GM21447 (cell line): ENCODE measurements at regions not wholly inside any gene's neighbourhood (a gene's known extent, or its start where the extent isn't known, plus 50 kb on each side); places are given as distances from the start of the nearest gene placed in this dataset.
A peak's percentile ranks its signal among the peaks of the same experiment; 100 is the strongest.

Experiments used
- ATAC-seq: cut with Tn5 transposase; IDR thresholded peaks from one replicate; pipeline ENCODE4 v1.9.1; 2021; ENCODE audit not compliant: unreplicated experiment

DNA sequence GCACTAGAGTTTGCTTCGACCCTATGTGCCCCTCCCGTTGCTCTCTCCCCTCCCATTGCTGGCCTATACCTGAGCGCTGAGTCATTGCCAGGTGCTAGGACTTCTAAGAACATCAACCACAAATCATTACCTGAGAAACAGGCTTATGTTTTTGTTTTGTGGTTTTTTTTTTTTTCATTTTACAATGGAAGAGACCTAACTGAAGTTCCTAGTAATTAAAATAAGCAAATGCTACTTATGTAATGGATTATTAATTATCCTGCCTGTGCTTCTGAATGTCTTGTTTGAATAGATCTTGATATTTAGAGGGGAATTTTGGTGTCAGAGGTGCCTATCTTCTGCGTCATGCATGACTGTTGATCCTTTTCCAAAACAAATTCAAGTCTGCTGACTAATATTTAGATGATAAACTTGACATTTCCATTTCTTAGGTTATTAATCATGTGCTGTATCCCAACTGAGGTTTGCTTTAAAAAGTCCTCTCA lies 275.4 kb upstream of the CPEB2 start:
- no peak for ATAC-seq

DNA sequence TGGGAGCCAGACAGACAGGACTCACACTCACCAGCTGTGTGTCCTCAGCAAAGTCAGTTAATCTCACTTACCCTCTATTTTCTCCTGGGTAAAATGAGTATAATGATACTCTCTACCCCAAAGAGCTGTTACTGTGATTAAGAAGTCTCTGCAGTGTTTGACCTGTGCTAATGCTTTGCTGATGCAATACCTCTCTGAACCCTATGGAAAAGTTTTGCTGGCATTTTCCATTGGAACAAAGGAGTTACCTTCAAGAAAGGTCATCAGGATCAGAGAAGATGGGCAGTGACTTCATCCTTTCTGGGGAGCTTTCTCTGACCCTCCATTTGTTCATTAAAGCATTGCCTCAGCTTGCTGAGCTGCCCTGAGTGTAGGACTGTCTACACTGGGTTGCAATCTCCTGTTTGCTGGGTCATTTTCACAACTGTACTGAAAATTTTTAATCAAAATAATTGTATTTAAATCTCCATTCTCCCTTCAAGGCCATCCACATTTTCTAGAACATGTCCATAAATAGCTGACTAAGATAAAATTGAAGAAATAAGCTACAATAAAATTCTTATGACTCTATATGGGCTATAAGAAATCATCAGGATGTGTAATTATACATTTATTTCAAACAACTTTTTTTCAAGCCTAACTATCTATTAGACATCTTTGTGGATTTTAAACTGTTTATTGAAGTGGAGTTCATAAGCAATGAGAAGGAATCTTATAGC lies 272.8 kb upstream of the CPEB2 start:
- ATAC-seq: no peak

DNA sequence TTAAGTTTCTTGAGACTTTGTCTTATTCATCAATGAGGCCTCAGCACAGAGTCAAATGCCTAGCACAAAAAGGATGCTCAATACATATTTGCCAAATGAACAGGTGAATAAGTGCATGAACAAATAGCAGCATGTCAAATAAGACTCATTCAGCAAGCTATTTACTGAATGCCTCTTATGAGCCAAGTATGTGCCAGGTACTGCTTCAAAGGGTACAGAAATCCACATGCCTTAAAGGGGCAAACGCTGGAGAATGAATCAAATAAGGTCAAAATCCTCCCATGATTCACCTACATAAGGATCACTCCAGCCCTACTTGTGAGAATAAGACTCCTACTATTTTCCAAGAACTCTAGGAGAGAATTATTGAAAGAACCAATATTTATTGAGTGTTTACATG lies 260.2 kb upstream of the CPEB2 start:
- ATAC-seq: no peak

DNA sequence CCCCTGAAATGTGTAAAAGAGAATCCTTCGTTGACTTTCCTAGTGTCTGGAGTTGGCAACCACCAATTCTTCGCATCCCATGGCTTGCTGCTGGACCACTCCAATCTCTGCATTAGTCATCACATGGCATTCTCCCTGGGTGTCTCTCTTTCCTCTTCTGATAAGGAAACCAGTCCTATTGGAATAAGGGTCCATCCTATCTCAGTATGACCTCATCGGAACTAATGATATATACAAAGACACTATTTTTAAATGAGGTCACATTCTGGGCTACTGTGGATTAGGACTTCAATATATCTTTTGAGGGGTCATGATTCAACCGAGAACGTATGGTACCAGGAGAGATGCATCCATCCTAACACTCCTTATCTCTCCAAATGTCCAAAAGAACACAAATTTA lies 259.1 kb upstream of the CPEB2 start:
- no peak for ATAC-seq

DNA sequence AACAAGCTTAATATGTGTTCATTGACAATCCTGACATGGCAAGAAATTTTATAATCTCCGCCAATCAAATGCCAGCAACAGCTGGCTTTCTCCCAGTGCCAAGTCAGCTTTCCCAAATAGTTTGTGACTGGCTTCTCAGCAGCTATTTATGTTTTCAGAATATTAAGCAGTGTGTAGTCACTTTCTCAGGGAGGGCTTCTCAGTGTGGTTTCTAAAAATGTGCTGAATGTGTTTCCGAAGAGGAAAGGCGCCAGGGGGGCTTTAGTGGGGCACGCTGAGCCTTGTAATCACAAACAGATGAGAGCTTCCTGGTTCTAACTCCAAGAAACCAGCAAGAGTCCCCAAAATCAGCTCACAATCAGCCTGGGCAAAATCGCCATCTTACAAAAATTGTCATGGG lies 258.7 kb upstream of the CPEB2 start:
- ATAC-seq: no peak

DNA sequence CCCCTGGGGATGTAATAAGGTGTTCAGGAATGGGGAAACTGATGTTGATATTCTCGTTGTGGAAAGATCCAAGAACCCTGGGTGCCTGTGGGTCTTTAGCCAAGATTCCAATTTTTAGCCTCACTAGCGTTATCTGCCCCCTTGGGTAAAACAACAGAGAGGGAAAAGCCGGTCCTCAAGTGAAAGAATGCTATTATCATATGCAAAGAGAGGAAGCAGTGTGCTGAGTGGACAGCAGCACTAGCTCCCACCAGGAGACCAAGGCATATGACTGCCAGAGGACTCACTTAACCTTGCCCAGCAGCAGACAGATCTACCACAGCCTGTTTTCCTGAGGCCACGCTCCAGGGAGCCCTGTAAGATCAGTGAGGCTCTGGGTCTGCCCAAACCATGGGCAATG lies 257.9 kb upstream of the CPEB2 start:
- ATAC-seq: no peak

DNA sequence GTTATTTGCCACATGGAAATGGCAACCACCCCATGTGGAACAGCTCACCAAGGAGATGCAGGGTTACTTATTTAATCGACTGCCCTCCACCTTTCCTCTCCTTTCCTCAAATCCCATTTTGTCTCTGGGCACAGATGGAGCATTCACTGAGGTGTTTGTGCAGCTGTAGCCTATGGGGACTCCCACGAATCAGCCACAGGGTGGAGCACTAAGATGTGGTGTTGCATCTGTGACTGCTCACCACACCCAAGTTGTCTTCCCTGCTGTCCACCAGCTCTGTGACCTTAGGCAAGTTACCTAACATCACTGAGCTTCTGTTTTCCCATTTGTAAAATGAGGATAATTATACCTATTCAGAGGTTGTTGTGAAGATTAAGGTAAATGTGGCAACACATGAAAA lies 252.4 kb upstream of the CPEB2 start:
- ATAC-seq: no peak

DNA sequence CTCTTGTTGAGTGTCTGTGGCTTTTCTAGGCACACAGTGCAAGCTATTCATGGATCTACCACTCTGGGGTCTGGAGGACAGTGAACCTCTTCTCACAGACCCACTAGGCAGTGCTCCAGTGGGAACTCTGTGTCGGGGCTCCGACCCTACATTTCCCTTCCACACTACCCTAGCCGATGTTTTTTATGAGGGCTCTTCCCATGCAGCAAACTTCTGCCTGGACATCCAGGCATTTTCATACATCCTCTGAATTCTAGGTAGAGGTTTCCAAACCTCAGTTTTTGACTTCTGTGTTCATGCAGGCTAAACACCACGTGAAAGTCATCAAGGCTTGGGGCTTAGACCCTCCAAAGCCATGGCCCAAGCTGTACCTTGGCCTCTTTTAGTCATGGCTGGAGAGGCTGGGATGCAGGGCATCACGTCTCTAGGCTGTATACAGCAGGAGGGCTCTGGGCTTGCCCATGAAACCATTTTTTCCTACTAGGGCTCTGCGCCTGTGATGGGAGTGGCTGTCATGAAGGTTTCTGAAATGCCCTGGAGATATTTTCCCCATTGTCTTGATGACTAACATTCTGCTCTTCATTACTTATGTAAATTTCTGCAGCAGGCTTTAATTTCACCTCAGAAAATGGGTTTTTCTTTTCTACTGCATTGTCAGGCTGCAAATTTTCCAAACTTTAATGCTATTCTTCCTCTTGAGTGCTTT lies 249.8 kb upstream of the CPEB2 start:
- ATAC-seq: no peak

DNA sequence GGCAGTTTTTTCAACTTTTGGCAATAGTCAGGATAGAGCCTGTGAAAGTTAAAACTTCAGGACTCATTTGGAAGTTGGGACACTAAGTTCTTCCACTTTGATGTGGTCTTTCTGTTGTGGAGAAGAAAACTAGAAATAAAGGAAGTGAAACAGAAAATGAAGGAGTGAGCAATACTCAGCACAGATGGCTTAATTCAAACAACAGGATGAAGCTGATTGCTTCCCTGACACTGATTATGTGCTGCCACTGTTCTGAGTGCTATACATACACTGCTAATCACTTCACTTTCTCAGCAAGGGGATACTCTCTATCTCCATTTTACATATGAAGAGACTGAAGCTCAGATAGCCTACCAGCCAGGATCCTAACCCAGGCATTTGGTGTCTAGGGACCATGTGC lies 235.1 kb upstream of the CPEB2 start:
- no peak for ATAC-seq

DNA sequence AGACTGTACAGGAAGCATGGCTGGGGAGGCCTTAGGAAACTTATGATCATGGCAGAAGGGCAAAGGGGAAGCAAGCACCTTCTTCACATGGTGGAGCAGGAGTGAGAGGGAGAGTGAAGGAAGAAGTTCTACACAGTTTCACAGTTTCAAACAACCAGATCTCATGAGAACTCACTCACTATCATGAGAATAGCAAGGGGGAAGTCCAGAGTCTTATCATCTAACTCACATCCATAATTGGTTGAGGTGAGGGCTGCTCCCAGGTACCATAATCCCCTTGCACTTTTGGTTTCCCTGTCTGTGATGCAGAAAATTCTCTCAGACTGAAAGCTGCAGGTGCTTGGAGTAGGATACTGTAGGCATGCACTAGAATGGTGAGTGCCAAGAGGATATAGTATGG lies 233.8 kb upstream of the CPEB2 start:
- ATAC-seq: no peak

DNA sequence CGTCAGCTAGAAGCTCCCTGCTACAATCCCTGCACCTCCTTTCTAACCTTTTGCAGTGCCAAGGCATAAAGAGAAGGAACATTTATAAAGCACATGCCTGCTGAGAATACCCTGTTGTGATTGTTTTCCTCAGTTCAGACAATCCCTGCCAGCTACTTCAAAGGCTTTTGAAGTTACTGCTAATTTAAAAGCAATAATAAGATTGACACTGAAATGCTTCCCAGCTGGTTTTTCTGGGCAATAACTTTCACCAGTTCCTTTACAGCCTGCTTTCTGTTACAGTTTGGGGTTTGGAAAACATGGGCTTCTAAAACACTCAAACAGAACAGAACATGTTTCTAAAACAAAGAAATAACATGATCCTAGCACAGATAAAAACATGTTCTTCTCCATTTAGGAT lies 232.3 kb upstream of the CPEB2 start:
- no peak for ATAC-seq

DNA sequence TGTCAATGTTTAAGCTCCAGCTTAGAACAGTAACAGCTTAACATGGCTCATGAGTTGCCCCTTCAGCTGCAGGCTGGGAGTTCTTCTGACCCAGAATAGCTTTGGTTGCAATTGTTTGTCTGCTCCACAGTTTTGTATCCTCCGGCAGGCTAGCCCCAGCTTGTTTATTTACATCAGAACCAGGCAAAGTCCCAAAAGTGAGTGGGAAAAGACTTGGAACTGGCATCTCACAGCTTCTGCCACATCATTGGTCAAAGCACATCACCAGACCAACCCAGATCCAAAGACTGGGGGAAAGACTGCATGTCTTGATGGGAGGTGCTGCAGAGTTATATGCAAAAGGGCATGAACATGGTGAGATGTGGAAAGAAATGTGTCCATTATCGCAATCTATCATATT lies 231.2 kb upstream of the CPEB2 start:
- no peak for ATAC-seq

DNA sequence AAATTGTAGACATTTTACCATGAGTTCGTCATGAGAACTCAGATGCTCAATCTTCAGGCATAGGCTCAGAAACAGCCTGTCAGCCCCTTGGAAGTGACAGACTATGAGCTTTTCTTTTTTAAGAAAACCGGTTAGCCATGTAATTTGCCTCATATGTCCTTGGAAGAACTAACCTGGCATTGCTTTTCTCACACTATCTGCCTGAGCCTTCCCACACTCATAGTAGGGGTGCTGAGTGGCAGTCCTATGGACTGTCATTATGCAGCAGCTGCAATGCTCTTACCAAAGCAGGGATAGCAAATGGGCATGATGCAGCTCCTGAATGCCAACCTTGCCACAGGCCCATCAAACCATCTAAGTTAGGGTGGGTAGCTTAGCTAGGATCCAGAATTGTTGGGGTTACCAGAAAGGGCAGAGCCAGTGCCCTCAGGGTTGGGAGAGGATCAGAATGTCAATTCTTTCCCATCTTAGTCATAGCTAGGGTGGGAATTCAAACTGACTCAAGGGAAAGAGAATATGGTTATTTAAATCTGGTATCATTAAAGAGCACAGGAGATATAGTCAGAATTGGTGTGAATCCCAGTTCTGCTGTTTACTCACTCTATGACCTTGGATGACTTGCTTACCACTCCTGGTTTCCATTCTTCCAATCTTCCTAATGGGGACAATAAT lies 230.6 kb upstream of the CPEB2 start:
- ATAC-seq: no peak

DNA sequence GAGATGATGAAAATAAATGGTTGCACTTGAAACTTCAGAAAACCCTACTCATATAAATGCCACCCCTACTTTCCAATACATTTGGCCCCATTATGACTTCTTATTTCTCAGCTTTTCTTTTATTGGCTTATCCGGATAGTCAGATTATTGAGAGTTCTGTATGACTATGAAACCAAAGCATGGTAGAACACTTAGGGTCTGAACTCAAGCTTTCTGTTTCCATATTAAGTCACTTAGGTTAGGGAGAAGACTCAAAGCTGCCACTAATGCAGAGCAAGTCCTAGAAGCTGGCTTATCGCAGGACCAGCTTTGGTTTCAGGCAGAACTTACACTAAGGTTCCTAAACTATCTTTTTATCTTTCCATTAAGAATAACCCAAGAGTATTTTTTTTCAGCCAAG lies 229.9 kb upstream of the CPEB2 start:
- no peak for ATAC-seq

DNA sequence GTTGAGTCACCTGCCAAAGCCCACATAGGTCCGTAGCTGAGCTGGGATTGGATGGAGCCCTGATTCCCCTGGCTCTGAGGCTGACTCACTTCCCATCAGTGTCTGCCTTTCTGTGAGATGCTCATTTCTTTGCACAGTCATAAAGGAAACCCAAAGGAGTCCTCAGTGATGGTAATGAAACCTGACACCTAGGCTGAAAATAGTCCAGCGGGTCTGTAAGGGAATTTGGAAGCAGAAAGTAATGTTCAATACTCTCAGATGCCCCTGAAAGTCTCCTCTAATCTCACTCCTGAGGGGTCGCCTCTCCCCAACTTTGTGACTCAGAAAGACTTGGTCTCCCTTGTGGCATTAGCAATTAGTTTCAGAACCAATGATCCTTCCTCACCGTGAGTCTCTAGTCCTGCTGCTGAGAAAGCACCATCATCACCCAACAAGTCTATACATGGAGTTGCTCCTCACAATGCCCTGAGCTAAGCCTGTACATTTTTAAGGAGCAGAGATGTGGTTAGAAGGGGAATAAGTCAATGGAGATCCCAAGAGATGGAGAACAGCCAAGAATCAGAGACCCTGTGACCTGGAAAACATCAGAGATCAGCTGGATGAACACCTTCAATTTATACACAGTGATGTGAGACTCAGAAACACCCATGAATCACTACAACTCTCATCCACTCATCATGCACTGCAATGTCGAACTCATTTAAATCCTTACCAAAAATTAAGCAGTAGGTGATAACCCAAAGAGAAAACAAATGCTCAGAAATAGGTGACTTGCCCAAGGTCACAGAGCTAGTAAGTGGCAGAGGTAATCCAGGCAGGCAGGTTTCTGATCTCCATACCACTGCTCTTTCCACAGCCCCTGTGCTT lies 219.0 kb upstream of the CPEB2 start:
- ATAC-seq: peak; percentile 92

DNA sequence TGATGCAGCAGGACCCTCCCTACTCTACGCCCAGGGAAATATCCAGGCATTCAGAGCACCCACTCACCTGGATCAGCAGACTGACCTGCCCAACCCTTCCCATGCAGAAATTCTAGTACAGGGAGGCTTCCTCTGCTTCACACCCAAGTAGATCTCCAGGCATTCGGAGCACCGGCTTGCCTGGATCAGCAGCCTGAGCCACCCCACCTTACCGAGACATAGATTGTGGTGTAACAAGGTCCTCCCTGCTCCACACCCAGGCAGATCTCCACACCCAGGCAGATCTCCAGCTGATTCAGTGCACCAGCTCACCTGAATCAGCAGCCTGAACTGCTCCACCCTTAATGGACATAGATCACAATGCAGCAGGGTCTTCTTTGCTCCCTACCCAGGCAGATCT lies 215.1 kb upstream of the CPEB2 start:
- ATAC-seq: no peak

DNA sequence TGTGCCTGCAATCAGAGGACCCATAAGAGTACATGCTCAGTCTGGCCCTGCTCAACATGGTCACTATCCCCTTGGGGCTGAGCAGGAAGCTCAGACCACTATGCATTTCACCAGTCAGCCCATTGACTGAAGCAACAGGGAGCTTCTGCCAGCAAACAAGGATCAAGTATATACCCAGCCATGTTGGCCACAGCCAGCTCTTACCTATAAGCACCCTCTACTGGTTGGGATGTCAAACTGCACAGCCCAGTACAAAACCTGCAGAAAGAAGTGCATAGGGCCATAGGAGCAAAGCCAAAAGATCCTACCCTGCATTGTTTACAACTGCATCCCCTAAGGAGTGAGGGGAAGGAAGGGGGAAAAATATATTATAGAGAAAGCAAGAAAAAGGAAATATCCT lies 214.4 kb upstream of the CPEB2 start:
- ATAC-seq: no peak

DNA sequence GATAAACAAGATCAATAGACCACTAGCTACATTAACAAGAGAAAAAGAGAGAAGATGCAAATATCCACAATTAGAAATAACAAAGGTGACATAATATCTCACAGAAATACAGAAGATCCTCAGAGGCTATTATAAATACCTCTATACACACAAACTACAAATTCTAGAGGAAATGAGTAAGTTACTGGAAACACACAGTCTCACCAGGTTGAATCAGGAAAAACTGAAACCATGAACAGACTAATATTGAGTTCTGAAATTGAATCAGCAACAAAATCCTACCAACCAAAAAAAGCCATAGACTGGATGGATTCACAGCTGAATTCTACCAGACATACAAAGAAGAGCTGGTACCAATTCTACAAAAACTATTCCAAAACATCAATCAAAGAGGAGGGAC lies 211.8 kb upstream of the CPEB2 start:
- no peak for ATAC-seq

DNA sequence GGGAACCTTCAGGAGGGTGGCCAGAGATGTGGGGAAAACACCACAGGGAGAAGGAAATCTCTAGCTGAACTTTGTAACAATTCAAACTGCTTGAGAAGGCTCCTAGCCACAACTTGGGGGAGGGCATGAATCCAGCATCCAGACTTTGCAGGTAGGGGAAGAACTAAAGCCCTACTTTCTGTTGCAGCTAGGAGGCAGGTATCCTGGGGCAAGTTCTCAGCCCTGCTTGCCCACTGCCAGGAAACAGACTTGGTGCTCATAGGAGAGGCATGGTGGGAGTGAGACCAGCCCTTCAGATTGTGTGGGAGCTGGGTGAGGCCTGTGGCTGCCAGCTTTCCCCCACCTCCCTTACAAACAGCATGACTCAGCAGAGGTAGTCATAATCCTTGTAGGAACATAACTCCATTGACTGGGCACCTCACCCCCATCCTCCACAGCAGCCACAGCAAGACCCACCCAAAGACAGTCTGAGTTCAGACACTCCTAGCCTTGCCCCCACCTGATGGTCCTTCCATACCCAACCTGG lies 209.5 kb upstream of the CPEB2 start:
- ATAC-seq: no peak

DNA sequence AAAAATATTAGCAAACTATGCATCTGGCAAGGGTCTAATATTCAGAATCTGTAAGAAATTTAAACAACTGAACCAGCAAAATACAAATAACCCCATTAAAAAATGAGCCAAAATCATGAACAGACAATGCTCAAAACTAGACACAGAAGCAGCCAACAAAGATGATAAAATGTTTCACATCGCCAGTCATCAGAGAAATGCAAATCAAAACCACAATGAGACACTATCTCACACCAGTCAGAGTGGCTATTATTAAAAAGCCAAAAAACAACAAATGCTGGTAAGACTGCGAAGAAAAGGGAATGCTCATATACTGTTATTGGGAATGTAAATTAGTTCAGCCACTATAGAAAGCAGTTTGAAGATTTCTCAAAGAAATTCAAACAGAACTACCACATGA lies 201.3 kb upstream of the CPEB2 start:
- no peak for ATAC-seq

DNA sequence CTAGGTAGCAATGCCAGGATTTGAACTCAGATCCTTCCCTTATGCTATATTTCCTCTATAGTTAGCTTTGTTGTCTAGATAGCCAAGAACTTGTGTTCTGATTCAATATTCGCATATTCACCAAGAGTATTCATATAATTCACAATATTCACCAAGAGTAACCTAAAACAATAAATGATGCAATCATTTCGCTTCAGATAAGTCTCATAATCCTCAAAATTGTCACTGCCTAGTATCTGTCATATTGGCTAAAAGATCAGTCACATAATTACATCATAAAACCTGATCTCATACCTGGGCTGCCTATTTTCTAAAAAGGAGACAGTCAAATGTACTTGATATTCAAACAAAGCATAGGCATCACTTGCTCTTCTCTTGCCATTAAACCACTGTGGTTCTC lies 199.7 kb upstream of the CPEB2 start:
- ATAC-seq: no peak
